GM19239 (cell line): ENCODE measurements at regions not wholly inside any gene's neighbourhood (a gene's known extent, or its start where the extent isn't known, plus 50 kb on each side); places are given as distances from the start of the nearest gene placed in this dataset.

Experiments used
- DNase-seq: peaks from one replicate; pipeline ENCODE4 v3.0.0; 2011; ENCODE audit warnings: low spot score; ENCODE audit not compliant: insufficient read length
- FAIRE-seq: peaks from 2 replicates; lab custom pipeline; 2011; peaks lifted over from hg19 to GRCh38; lab: Jason Lieb, UNC

DNA sequence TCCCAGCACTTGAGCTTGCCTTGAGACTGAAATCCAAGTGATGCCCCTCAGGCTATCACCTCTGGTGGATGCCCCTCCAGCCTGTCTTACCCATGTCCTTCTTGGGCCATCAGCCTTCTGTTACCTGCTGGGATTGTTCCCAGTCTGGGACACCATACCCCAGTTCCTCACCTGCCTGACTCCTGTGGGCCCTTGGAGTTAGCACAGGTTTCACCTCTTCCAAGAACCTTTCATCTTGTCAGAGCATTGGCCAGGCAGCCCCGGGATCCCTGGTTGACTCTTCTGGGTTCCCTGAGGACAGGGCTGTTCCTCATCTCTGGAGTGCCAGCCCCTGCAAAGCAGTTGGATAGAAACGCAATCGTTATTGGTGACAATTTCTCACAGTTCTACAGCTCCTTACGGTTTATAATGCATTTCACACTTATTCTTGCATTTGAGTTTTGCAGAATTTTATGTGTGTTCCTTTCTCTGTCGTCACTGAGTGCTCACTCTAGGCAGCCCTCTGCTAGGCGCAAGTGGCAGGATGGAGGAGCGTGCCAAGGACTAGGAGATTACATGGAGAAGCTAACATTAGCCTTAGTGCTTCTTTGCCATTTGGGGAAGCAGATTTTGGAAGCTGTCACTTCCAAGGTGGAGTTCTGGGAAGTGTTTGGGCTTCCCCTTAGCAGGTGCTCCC lies 139.7 kb downstream of the DDX1 start:
- FAIRE-seq: no peak
- no peak for DNase-seq

DNA sequence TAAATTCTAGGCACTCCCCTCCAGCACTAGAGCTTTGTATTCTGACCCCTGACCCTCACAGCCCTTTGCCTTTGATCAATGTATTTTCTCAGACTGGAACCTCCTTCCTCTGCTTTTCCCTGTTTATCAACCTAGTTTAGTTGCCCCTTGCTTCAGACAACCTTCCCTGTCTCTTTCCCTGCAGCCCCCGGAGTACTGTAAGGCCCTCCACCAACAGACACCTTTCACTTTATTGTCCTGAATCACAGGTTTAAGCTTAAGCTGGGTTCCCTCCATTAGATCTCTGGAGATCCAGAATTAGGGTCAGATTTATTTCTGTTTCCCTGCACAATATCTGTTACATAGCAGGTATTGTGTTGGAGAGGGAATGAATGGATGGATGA lies 140.2 kb downstream of the DDX1 start:
- DNase-seq (no peak), FAIRE-seq (no peak)

DNA sequence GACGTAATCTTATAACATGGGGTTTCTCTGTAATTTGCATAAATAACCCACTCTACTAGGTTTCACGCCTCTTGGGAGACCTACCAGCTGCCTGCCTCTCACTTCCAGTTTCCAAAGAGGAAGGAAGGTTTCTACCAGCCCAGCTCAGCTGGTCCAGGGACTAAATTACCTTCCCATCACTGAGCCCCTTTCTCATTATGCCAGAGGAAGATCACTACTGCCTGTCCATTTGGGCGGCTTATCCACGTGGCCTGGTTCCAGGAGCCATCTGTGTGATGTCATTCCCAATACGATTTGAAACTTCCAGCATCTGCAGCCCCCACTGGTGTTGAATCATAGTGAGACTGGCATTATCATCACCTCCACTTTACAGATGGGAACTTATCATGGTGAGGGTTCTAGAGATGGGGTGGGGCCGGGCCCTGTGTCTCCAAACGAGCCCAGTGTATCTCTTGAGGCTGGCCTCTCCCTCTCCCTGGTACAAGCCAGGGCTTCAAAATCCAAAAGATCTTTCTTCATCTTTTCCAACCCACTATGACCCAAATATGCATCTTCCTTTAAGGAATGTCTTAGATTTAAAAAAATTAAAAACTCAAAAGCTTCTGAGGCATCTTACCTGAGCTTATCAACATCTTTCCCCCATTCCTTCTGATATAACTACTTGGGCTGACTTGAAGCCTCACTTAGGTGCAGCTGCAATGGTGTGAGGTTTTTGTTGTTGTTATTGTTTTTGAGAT lies 140.8 kb downstream of the DDX1 start:
- DNase-seq: peak; percentile 65
- peak; percentile 61 for FAIRE-seq

DNA sequence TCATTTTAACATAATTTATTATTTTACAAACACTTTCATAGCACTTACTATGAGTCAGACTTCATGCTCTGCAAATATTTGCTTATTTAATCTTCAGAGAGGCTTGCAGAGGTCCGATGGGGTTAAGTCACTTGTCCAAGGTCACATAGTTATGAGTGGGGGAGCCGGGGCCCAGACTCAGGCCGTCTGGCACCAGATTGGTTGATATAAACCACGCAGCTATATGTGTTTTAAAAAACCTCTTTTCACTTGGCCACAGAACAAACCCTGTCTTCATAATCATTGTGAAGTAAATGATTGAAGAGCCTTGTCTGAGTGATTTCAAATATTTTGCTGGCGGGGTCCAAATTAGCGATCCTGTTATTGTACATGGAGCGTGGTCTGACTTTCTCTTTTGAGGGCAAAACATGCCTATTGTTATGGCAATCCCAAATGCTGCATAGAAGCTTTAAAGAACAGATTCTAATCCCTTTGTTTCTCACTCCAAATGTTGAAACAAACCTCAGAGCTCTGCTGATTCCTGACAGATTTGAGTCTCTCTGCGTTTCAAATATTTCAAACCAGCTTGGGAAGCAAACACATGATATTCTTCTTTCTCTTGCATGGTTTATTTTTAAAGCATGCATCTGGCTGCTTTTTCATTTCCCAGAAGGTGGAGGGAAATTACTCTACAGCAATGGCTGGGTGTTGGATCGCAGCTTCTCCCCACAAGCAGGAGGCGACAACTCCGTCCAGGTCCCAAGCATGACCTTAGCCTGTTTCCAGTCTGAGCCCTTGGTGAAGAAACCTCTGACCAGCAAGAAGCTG lies 142.4 kb downstream of the DDX1 start:
- DNase-seq (no peak), FAIRE-seq (no peak)

DNA sequence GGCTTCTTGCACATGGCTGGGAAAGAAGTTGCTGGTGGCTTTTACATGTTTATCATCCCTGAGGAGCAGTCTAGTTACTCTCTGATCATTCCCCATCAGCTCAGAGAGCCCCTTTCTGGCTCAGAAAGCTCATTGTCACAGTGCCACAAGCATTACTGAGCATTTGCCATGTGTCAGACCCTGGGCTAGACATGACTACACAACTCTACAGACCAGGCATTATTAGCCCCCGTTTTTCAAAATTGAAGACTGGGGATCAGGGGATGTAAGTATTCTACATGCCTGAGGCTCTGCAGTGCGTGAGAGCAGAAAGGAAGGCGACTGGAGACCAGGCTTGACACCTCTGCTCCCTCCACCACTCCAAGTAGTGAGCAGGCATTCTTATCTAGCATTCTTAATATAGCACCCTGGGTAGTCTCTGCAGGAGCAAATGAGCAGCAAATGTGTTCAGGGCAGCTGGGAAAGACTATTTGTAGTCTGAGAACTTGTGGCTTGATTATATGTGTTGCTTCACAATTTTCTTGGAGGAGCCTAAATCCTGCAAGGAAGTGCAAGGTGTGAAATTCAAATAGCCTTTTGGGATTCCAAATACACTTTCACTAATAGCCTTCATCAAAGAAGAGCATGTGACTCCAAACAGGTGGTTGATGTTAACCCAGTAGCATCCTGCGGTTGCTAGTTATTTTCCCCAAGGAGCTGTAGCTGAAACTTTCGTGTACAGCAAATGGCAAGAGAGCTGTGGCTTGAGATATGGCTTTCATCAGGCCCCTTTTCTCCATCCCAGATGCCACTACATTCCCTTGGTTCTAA lies 143.2 kb downstream of the DDX1 start:
- DNase-seq: no peak
- no peak for FAIRE-seq

DNA sequence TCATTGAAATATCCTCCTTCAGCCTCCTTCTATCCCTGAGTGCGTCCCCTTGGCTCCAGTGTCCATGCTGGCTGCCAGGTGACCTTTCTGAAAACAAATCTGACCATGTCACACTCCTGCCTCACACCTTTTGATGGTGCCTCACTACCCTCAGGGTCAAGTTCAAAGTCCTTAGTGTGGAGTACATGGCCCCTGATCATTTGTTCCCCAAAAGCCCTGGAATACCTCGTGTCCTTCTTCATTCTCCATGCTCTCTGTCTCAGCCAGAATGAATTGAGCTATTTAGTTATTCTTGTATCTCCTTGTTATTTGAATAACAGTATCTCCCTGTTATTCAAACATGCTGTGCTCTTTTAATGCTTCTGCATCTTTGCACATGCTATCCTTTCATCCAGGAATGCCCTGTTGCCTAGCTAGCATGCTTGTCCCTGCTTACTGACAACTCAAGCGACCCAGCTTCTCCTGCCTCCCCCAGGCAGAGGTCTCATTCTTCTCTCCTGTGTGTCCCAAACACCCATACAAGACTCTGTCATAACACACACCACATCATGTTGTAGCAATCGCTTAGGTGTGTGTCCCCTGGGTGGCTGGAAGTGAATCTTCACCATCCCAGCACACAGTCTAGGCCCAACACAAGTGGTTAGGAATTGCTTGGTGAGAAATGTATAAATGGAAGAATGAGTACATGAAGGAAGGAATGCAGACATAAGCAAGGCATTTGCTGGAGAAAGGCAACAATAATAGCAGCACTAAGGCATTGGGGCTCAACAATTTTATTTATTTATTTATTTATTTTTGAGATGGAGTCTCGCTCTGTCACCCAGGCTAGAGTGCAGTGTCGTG lies 144.0 kb downstream of the DDX1 start:
- DNase-seq (no peak), FAIRE-seq (no peak)

DNA sequence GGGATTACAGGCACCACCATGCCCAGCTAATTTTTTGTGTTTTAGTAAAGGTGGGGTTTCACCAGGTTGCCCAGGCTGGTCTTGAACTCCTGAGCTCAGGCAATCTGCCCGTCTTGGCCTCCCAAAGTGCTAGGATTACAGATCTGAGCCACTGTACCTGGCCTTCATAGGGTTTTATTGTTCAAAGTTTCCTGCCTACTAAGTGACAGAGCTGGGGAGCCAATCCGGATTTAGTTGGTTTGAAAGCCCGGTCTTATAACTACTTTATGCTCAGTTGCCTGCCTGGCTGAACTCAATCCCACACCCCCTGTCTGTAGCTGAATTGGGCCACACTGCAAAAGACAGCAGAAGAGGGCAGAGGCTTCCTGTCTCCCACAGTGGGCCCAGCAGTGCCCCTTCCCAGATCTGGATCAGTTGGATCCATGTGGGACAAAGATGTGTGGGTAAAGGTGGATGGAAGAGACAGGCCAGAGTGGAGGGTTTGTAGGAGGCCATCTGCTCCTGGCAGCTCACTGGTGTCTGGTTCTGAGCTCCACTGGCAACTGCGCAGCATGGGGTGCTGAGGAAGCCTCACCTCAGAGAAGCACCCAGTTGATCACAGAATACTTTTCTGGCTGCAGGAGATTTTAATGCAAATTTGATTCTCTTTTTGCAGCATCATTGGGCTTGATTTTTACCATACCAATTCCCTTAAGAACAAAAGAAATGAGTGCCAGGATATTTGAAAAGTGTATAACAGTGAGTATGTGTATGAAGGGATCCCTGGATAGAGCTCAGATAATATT lies 144.9 kb downstream of the DDX1 start:
- FAIRE-seq (no peak), DNase-seq (no peak)

DNA sequence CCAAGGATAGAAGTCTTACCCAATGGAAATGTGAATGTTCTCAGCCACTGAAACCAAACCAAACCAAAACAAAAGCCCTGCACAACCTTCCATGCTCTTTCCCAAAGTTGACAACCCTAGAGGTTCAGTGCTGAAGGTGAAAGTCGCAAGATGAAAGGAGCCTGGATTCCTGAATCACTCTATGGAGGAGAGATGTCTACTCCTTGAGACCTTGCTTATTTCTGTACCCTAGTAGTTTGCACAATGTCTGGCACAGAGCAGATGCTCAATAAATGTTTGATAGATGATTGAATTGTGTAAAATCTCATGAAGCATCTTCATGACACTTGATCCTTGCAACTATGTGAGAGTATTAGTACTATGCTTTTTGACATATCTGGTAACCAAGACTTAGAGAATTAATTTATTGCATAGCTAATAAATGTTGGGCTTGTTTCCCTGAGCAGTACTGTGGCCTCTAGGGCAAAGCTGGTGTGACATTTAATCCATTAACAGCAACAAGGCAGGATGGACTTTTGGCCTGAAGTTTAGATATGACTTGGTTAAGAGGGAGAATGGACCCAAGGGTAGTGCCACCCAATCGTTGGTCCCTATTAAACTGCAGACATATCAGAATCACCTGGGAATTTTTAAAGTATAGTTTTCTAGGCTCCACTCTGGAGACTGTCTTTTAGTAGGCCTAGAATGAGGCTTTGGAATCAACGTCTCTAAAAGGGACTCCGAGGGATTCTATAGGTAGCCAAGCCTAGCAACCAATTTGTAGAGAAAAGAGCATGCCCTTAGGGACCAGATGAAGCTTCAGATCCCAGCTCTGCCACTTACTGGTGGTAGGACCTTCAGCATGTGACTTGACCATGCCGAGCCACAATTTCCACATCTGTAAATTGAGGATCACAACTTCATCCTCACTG lies 145.9 kb downstream of the DDX1 start:
- FAIRE-seq (no peak), DNase-seq (no peak)

DNA sequence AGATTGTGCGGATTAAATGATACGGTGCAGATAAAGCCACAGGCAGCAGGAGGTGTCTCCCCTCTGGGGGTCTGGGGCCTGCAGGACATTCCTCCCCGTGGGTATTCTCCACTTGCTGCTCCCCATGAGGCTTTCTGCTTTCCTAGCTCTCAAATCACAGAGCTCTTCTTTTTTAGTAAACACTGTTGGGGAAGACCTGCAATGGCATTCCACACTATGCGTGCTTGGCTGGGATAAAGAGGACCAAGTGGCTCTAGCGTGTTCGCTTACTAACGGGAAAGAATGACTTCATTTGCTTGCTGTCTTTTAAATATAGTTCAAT lies 146.5 kb downstream of the DDX1 start:
- no peak for DNase-seq

DNA sequence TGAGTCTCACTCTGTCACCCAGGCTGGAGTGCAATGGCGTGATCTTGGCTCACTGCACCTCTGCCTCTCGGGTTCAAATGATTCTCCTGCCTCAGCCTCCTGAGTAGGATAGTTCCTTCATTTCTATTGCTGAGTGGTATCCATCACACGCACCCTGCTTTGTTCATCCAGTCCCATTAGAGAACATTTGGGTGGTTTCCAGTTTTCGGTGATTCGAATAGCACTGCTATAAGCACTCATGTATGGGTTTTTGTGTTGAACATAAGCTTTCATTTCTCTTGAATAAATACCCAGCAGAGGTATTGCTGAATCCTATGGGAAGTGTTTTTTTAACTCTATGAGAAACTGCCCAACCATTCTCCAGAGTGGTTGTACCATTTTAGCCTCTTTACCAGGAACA lies 147.3 kb downstream of the DDX1 start:
- DNase-seq (no peak), FAIRE-seq (no peak)

More for the DNA sequence above, 146.5 kb downstream of the DDX1 start:
- no peak for FAIRE-seq

DNA sequence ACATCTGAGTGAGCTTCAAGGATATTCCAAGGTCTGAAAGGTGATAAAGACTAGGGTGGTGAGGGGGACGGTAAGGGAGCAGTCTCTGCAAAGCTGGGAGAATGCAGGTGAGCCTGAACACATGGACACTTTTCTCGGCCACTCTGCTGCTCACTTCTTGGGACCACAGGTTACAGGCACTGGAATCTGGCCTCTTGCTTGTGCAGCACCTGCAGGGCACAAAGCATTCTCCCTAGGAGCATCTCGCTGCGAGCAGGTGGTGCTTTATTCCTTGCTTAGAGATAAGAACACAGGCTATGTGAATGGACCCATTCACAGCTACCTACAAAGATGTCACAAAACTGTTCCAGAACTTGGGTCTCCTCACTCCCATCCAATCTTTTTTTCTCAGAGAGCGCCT lies 153.2 kb downstream of the DDX1 start:
- FAIRE-seq: no peak
- DNase-seq: no peak

DNA sequence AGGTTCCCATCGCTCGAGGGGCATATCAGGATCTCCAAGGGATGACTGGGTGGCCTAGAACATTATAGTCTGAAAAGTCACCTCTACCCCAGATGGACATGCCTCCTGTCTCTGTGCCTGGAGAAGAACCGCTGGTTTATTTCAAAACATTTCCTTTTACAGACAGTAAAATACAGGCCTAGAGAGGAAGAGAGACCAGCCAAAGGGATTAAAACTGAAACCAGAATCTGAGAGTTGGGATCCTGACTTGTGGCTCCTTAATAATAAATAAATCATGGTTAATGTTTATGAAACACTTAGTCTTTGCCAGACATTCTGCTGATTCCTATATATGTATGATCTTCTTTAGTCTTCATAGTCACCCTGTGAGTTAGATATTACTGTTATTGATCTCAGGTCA lies 153.7 kb downstream of the DDX1 start:
- DNase-seq: no peak
- FAIRE-seq: no peak

DNA sequence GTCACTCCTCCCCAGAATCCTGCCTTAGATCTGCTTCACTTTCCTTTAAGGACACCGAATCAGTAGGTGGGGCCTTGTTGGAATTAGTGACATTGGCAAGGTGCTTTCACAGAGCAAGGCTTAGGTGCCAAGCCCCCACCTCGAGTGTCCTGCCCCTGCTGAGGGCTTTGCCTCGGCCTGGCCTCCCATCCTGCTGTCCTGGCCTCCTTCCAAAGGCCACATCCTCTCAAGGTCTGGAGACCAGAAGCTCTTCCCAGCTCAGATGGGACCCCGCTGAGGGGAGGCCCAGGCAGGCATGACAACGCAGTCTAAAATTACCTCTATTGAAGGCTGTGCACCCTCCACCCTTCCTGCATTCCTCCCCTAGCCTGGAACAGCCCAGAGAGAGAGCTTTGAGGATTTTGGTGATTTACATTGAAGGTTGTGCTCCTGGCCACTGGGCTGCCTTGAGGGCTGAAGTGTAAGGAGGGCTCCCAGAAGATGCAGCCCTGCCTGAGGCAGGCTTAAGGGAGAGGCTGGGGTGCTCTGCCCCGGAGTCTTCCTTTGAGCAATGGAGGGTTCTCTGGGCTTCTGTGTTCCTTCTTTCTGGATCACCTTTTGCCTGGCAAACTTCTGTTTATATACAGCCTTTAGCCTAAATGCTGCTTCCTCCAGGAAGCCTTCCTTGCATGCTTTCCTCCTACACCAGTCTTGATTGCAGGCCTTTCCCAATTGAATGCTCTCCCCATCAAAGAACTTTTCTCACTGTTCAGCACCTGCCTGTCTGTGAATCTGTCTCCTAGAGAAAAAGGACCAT lies 154.4 kb downstream of the DDX1 start:
- FAIRE-seq (no peak), DNase-seq (no peak)

DNA sequence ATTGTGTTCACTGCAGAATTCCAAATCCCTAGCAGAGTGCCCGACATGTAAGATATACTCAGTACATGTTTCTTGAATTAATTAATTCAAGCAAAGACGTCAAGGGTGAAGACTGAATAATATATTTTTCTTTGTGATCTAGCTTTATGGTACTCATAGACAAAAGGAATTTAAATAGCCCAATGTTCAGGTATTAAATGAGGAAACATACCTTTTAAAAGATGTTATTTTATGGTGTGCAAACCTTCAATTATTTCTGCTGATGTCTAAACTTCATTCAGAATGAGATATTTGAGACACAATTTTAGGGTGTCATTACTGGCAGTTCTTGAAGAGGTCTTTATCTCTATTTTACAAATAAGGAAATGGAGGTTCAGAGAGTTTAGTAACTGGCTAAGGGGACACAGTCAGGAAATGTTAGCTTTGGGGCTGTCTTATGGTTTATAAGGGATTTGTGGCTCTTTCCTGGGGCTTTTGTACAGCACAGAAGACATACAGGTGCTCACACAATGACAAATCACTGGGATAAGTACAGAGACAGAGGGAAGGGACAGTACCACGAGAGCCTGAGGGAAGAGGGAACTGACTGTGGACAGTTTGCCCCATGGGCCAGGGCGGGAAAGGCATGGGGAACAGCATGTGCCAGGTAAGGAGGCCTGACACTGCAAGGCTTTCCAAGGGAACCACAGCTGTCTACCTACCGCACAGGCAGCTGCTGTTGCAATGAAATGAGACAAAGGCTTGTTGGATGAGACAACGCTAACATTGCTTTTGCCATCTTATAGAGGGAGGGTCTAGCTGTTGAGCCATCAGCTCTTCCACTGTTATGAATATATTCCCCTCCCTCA lies 155.3 kb downstream of the DDX1 start:
- DNase-seq (no peak), FAIRE-seq (no peak)

DNA sequence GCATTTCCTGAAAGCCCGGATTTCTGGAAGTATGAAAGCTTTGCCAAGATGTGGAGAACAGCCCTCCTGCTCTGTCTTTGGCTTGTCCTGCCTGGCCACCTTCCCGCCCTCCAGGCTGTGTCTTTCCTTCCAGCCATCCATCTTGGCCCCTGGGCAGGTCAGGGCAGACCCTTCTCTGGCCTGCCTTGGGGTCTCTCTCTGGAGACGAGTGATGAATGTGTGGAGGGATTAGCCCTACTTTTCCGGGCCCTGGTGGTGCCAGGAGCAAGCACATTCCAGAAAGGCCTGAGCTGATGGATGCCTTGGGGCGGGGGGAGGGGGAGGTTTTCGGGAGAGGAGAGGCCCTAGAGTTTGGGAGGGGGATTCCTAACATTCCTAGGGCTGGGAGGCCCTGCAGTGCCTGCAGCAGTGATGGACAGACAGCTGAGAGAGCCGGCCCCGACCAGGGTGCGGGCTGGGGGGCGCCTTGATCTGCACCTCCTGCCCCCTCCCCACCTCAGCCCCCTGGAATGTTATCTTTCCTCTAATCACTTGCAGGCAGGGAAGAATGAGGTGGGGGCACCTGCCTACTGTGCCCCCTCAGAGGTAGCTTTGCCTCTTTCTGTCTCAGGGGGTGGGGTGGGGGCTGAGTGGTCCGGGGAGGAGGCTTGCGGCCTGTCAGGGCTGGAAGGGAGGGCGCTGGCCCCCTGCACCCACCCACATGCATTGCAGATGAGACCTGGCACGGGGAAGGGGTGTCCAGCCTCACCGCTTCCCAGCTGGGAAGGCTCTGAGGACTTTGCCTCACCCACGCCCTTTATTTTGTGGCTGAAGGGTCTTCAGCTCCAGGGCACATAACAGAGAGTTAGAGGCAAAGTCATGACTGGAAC lies 156.2 kb downstream of the DDX1 start:
- DNase-seq (no peak), FAIRE-seq (no peak)
